ENCODE measurements at regions not wholly inside any gene's neighbourhood (a gene's known extent, or its start where the extent isn't known, plus 50 kb on each side); places are given as distances from the start of the nearest gene placed in this dataset.

GRCh38 chr5:13574574-13574973, 369.9 kb downstream of the DNAH5 start (continued):
- no peak for TF ChIP-seq PREB (CRISPR knock-in tag; IDR thresholded peaks at IDR 0.05; ENCODE audit: borderline replicate concordance)
- TF ChIP-seq MYBL2 (CRISPR knock-in tag; IDR thresholded peaks at IDR 0.05): no peak

- no peaks in the 10 kb centered on the region for H3K4me1 Mint-ChIP-seq
- no peak overlapping the region for H3K27ac Mint-ChIP-seq
- no peaks in the 10 kb centered on the region for H3K27me3 Mint-ChIP-seq (ENCODE audit: low read depth)
- TF ChIP-seq AFF4 (CRISPR knock-in tag; IDR thresholded peaks at IDR 0.05; ENCODE audit: borderline replicate concordance) (no peak), FOXK1 (CRISPR knock-in tag; IDR thresholded peaks at IDR 0.05) (no peak), IRF1 (CRISPR knock-in tag; IDR thresholded peaks at IDR 0.05) (no peak), NFATC4 (CRISPR knock-in tag; IDR thresholded peaks at IDR 0.05) (no peak), FOXJ3 (CRISPR knock-in tag; IDR thresholded peaks at IDR 0.05; ENCODE audit: borderline replicate concordance) (no peak), ZNF263 (CRISPR knock-in tag; IDR thresholded peaks at IDR 0.05; ENCODE audit: low read depth) (no peak), SMAD4 (CRISPR knock-in tag; IDR thresholded peaks at IDR 0.05) (no peak)
- DNase-seq (ENCODE audit: low spot score) (no peak), ATAC-seq (no peak)
- no peaks in the 10 kb centered on the region for H3K36me3 Mint-ChIP-seq
- POLR2A ChIA-PET: no interaction called here
- H3K9me3 Mint-ChIP-seq: no peaks in the 10 kb centered on the region
- no peak overlapping the region for H3K4me3 Mint-ChIP-seq
- CTCF ChIA-PET: no interaction called here
Measured at GRCh38 chr5:13572163-13572562, 372.3 kb downstream of the DNAH5 start.

- no peaks in the 10 kb centered on the region for H3K36me3 Mint-ChIP-seq
- H3K27ac Mint-ChIP-seq: no peak overlapping the region
- ChIA-PET POLR2A (no interaction called here), CTCF (no interaction called here)
- no peaks in the 10 kb centered on the region for H3K27me3 Mint-ChIP-seq (ENCODE audit: low read depth)
- DNase-seq (ENCODE audit: low spot score): no peak
- no peak for ATAC-seq
- H3K4me3 Mint-ChIP-seq: no peak overlapping the region
- peaks cover 11% of the 10 kb centered on the region for H3K9me3 Mint-ChIP-seq
- H3K4me1 Mint-ChIP-seq: no peaks in the 10 kb centered on the region
- TF ChIP-seq AFF4 (CRISPR knock-in tag; IDR thresholded peaks at IDR 0.05; ENCODE audit: borderline replicate concordance) (no peak), ZNF512 (CRISPR knock-in tag; IDR thresholded peaks at IDR 0.05; ENCODE audit: borderline replicate concordance) (no peak), IRF1 (CRISPR knock-in tag; IDR thresholded peaks at IDR 0.05) (no peak), NR1H2 (CRISPR knock-in tag; IDR thresholded peaks at IDR 0.05) (no peak), PRDM15 (CRISPR knock-in tag; IDR thresholded peaks at IDR 0.05) (no peak), ZNF671 (CRISPR knock-in tag; IDR thresholded peaks at IDR 0.05) (no peak), CREM (CRISPR knock-in tag; IDR thresholded peaks at IDR 0.05) (no peak), ZBTB43 (CRISPR knock-in tag; IDR thresholded peaks at IDR 0.05) (no peak)
Measured at GRCh38 chr5:13569090-13569715, 375.3 kb downstream of the DNAH5 start.

Data from WTC11 (cell line).